Activated CD4-positive, alpha-beta T cell treated with anti-CD3 and anti-CD28 coated beads, Interleukin-2, amount 10 ng/mL, durations not matched to agents 7 days and 5 days (primary cell): ENCODE measurements at regions not wholly inside any gene's neighbourhood (a gene's known extent, or its start where the extent isn't known, plus 50 kb on each side); places are given as distances from the start of the nearest gene placed in this dataset.
"Not testable (repeated sequence)": the region's sequence is repeated elsewhere in the genome, so short reads cannot be mapped to it uniquely, and the experiment has no call there.

ENCODE experiments used
- CTCF ChIA-PET: fragments of 350-600 bp; sonication (Branson Sonifier 250); formaldehyde crosslinking; loops from one replicate; lab custom pipeline; 2021; ENCODE audit warnings: antibody characterized with exemption; lab: Charles Lee
- POLR2A ChIA-PET: fragments of 350-600 bp; sonication (Branson Sonifier 250); formaldehyde crosslinking; loops from one replicate; lab custom pipeline; 2021; ENCODE audit warnings: antibody characterized with exemption; lab: Charles Lee
- DNase-seq: peaks from one replicate; pipeline ENCODE4 v3.0.0-alpha.2; 2020
- H3K27ac Mint-ChIP-seq: one replicate; pipeline ENCODE4 v1.8.0; 2021; ENCODE audit warnings: mild to moderate bottlenecking, moderate library complexity, mixed read lengths
- H3K27me3 Mint-ChIP-seq: one replicate; pipeline ENCODE4 v1.8.0; 2021; ENCODE audit warnings: mixed read lengths
- H3K36me3 Mint-ChIP-seq: one replicate; pipeline ENCODE4 v1.8.0; 2021; ENCODE audit warnings: low read depth, mixed read lengths
- H3K4me1 Mint-ChIP-seq: one replicate; pipeline ENCODE4 v1.8.0; 2021; ENCODE audit warnings: mixed read lengths
- H3K4me3 Mint-ChIP-seq: one replicate; pipeline ENCODE4 v1.8.0; 2021; ENCODE audit warnings: mild to moderate bottlenecking, moderate library complexity, mixed read lengths
- H3K9me3 Mint-ChIP-seq: one replicate; pipeline ENCODE4 v1.8.0; 2021; ENCODE audit warnings: mixed read lengths

GRCh38 chr11:29486301-29486700 is 530.5 kb downstream of the KCNA4 start:
- H3K4me1 Mint-ChIP-seq: no peaks in the 10 kb centered on the region
- H3K9me3 Mint-ChIP-seq: no peaks in the 10 kb centered on the region
- CTCF ChIA-PET: no interaction called here
- no peaks in the 10 kb centered on the region for H3K27me3 Mint-ChIP-seq
- H3K36me3 Mint-ChIP-seq: no peaks in the 10 kb centered on the region
- no peak overlapping the region for H3K27ac Mint-ChIP-seq
- POLR2A ChIA-PET: no interaction called here
- no peak for DNase-seq
- no peak overlapping the region for H3K4me3 Mint-ChIP-seq

GRCh38 chr11:29485641-29486040 is 531.2 kb downstream of the KCNA4 start:
- Mint-ChIP-seq H3K36me3 (no peaks in the 10 kb centered on the region), H3K4me1 (no peaks in the 10 kb centered on the region), H3K27ac (no peak overlapping the region), H3K9me3 (no peaks in the 10 kb centered on the region), H3K27me3 (no peaks in the 10 kb centered on the region), H3K4me3 (no peak overlapping the region)
- CTCF ChIA-PET: no interaction called here
- POLR2A ChIA-PET: no interaction called here
- DNase-seq: no peak

- Mint-ChIP-seq H3K27me3 (no peaks in the 10 kb centered on the region), H3K4me3 (no peak overlapping the region), H3K9me3 (no peaks in the 10 kb centered on the region), H3K36me3 (no peaks in the 10 kb centered on the region), H3K4me1 (no peaks in the 10 kb centered on the region), H3K27ac (no peak overlapping the region)
- no peak for DNase-seq
- ChIA-PET POLR2A (no interaction called here), CTCF (no interaction called here)
Measured at GRCh38 chr11:29484548-29484947, 532.3 kb downstream of the KCNA4 start.

GRCh38 chr11:29483831-29484230 is 533.0 kb downstream of the KCNA4 start:
- CTCF ChIA-PET: no interaction called here
- Mint-ChIP-seq H3K36me3 (no peaks in the 10 kb centered on the region), H3K27me3 (no peaks in the 10 kb centered on the region), H3K27ac (no peak overlapping the region), H3K4me1 (no peaks in the 10 kb centered on the region), H3K9me3 (no peaks in the 10 kb centered on the region), H3K4me3 (no peak overlapping the region)
- no peak for DNase-seq
- POLR2A ChIA-PET: no interaction called here

GRCh38 chr11:29482510-29482909 is 534.3 kb downstream of the KCNA4 start:
- DNase-seq: no peak
- ChIA-PET CTCF (no interaction called here), POLR2A (no interaction called here)
- Mint-ChIP-seq H3K9me3 (no peaks in the 10 kb centered on the region), H3K27me3 (no peaks in the 10 kb centered on the region), H3K4me3 (no peak overlapping the region), H3K27ac (no peak overlapping the region), H3K36me3 (no peaks in the 10 kb centered on the region), H3K4me1 (no peaks in the 10 kb centered on the region)

- POLR2A ChIA-PET: no interaction called here
- no peak overlapping the region for H3K27ac Mint-ChIP-seq
- CTCF ChIA-PET: no interaction called here
- no peaks in the 10 kb centered on the region for H3K36me3 Mint-ChIP-seq
- no peaks in the 10 kb centered on the region for H3K4me1 Mint-ChIP-seq
- no peak overlapping the region for H3K4me3 Mint-ChIP-seq
- H3K27me3 Mint-ChIP-seq: no peaks in the 10 kb centered on the region
- DNase-seq: no peak
- no peaks in the 10 kb centered on the region for H3K9me3 Mint-ChIP-seq
Measured at GRCh38 chr11:29481738-29482137, 535.1 kb downstream of the KCNA4 start.

- POLR2A ChIA-PET: no interaction called here
- H3K27ac Mint-ChIP-seq: no peak overlapping the region
- H3K27me3 Mint-ChIP-seq: no peaks in the 10 kb centered on the region
- CTCF ChIA-PET: no interaction called here
- DNase-seq: no peak
- no peaks in the 10 kb centered on the region for H3K36me3 Mint-ChIP-seq
- no peaks in the 10 kb centered on the region for H3K9me3 Mint-ChIP-seq
- H3K4me3 Mint-ChIP-seq: no peak overlapping the region
- H3K4me1 Mint-ChIP-seq: no peaks in the 10 kb centered on the region
Measured at GRCh38 chr11:29480981-29481380, 535.8 kb downstream of the KCNA4 start.

GRCh38 chr11:29458252-29458651 is 558.6 kb downstream of the KCNA4 start:
- ChIA-PET POLR2A (no interaction called here), CTCF (no interaction called here)
- no peak for DNase-seq
- Mint-ChIP-seq H3K27me3 (no peaks in the 10 kb centered on the region), H3K9me3 (no peaks in the 10 kb centered on the region), H3K27ac (no peak overlapping the region), H3K4me1 (no peaks in the 10 kb centered on the region), H3K4me3 (no peak overlapping the region), H3K36me3 (no peaks in the 10 kb centered on the region)

- ChIA-PET POLR2A (no interaction called here), CTCF (no interaction called here)
- Mint-ChIP-seq H3K9me3 (no peaks in the 10 kb centered on the region), H3K36me3 (no peaks in the 10 kb centered on the region), H3K4me3 (no peak overlapping the region), H3K4me1 (no peaks in the 10 kb centered on the region), H3K27ac (no peak overlapping the region), H3K27me3 (no peaks in the 10 kb centered on the region)
- DNase-seq: no peak
Measured at GRCh38 chr11:29452146-29452545, 564.7 kb downstream of the KCNA4 start.

GRCh38 chr11:29449281-29450074 is 567.4 kb downstream of the KCNA4 start:
- Mint-ChIP-seq H3K27me3 (no peaks in the 10 kb centered on the region), H3K36me3 (no peaks in the 10 kb centered on the region), H3K9me3 (no peaks in the 10 kb centered on the region), H3K4me3 (no peak overlapping the region), H3K4me1 (no peaks in the 10 kb centered on the region), H3K27ac (no peak overlapping the region)
- CTCF ChIA-PET: no interaction called here
- POLR2A ChIA-PET: no interaction called here
- no peak for DNase-seq

- ChIA-PET POLR2A (no interaction called here), CTCF (no interaction called here)
- DNase-seq: no peak
- peaks cover 3% of the 10 kb centered on the region for H3K9me3 Mint-ChIP-seq
- H3K4me1 Mint-ChIP-seq: no peaks in the 10 kb centered on the region
- H3K27me3 Mint-ChIP-seq: no peaks in the 10 kb centered on the region
- H3K4me3 Mint-ChIP-seq: no peak overlapping the region
- H3K36me3 Mint-ChIP-seq: no peaks in the 10 kb centered on the region
- no peak overlapping the region for H3K27ac Mint-ChIP-seq
Measured at GRCh38 chr11:29448246-29448877, 568.5 kb downstream of the KCNA4 start.

- ChIA-PET CTCF (no interaction called here), POLR2A (no interaction called here)
- no peaks in the 10 kb centered on the region for H3K4me1 Mint-ChIP-seq
- no peak for DNase-seq
- H3K27me3 Mint-ChIP-seq: no peaks in the 10 kb centered on the region
- no peaks in the 10 kb centered on the region for H3K36me3 Mint-ChIP-seq
- H3K9me3 Mint-ChIP-seq: peaks cover 4% of the 10 kb centered on the region
- H3K4me3 Mint-ChIP-seq: no peak overlapping the region
- no peak overlapping the region for H3K27ac Mint-ChIP-seq
Measured at GRCh38 chr11:29447821-29448220, 569.0 kb downstream of the KCNA4 start.

- Mint-ChIP-seq H3K36me3 (no peaks in the 10 kb centered on the region), H3K4me1 (no peaks in the 10 kb centered on the region), H3K27ac (no peak overlapping the region), H3K4me3 (no peak overlapping the region), H3K27me3 (no peaks in the 10 kb centered on the region), H3K9me3 (peaks cover 4% of the 10 kb centered on the region)
- DNase-seq: no peak
- ChIA-PET POLR2A (no interaction called here), CTCF (no interaction called here)
Measured at GRCh38 chr11:29446132-29446531, 570.7 kb downstream of the KCNA4 start.

GRCh38 chr11:29445191-29445590 is 571.6 kb downstream of the KCNA4 start:
- DNase-seq, H3K36me3 Mint-ChIP-seq, H3K4me3 Mint-ChIP-seq, H3K27me3 Mint-ChIP-seq, POLR2A ChIA-PET, H3K9me3 Mint-ChIP-seq, CTCF ChIA-PET, H3K27ac Mint-ChIP-seq, H3K4me1 Mint-ChIP-seq: not testable (repeated sequence)
